ENCODE measurements at regions not wholly inside any gene's neighbourhood (a gene's known extent, or its start where the extent isn't known, plus 50 kb on each side); places are given as distances from the start of the nearest gene placed in this dataset.
"Not testable (repeated sequence)": the region's sequence is repeated elsewhere in the genome, so short reads cannot be mapped to it uniquely, and the experiment has no call there.

GRCh38 chr15:62218841-62219240 lies 53.8 kb upstream of the C2CD4B start:
- DNase-seq (ENCODE audit: low read depth) = no peak

GRCh38 chr15:62219799-62220198 lies 54.7 kb upstream of the C2CD4B start:
- DNase-seq (ENCODE audit: low read depth) = no peak

- no peak for DNase-seq (ENCODE audit: low read depth)
These were observed 57.9 kb upstream of the C2CD4B start for GRCh38 chr15:62223020-62223419.

GRCh38 chr15:62228604-62229003 lies 63.5 kb upstream of the C2CD4B start:
- no peak for DNase-seq (ENCODE audit: low read depth)

- no peak for DNase-seq (ENCODE audit: low read depth)
These were observed 66.8 kb upstream of the C2CD4B start for GRCh38 chr15:62231856-62232255.

- no peak for DNase-seq (ENCODE audit: low read depth)
These were observed 75.3 kb upstream of the C2CD4B start for GRCh38 chr15:62240121-62241096.

- no peak for DNase-seq (ENCODE audit: low read depth)
These were observed 76.2 kb upstream of the C2CD4B start for GRCh38 chr15:62241135-62241770.

GRCh38 chr15:62242999-62243398 lies 77.9 kb upstream of the C2CD4B start:
- no peak for DNase-seq (ENCODE audit: low read depth)

- no peak for DNase-seq (ENCODE audit: low read depth)
These were observed 79.7 kb upstream of the C2CD4B start for GRCh38 chr15:62244762-62245161.

- no peak for DNase-seq (ENCODE audit: low read depth)
These were observed 83.3 kb upstream of the C2CD4B start for GRCh38 chr15:62248277-62248984.

- no peak for DNase-seq (ENCODE audit: low read depth)
These were observed 84.4 kb upstream of the C2CD4B start for GRCh38 chr15:62249501-62249900.

GRCh38 chr15:62250186-62250585 lies 85.1 kb upstream of the C2CD4B start:
- DNase-seq (ENCODE audit: low read depth) = no peak

- DNase-seq (ENCODE audit: low read depth) = no peak
These were observed 85.9 kb upstream of the C2CD4B start for GRCh38 chr15:62250978-62251377.

- no peak for DNase-seq (ENCODE audit: low read depth)
These were observed 88.2 kb upstream of the C2CD4B start for GRCh38 chr15:62253294-62253693.

GRCh38 chr15:62254137-62254934 lies 89.3 kb upstream of the C2CD4B start:
- no peak for DNase-seq (ENCODE audit: low read depth)

- not testable (repeated sequence) for DNase-seq (ENCODE audit: low read depth)
These were observed 91.3 kb upstream of the C2CD4B start for GRCh38 chr15:62256430-62256829.

GRCh38 chr15:62257996-62258521 lies 93.0 kb upstream of the C2CD4B start:
- DNase-seq (ENCODE audit: low read depth) = no peak

GRCh38 chr15:62262305-62262941 lies 97.3 kb upstream of the C2CD4B start:
- DNase-seq (ENCODE audit: low read depth) = no peak

- no peak for DNase-seq (ENCODE audit: low read depth)
These were observed 99.1 kb upstream of the C2CD4B start for GRCh38 chr15:62264196-62264595.

GRCh38 chr15:62269504-62269903 lies 104.4 kb upstream of the C2CD4B start:
- no peak for DNase-seq (ENCODE audit: low read depth)
